OCI-LY7 (cell line): ENCODE measurements at regions not wholly inside any gene's neighbourhood (a gene's known extent, or its start where the extent isn't known, plus 50 kb on each side); places are given as distances from the start of the nearest gene placed in this dataset.

ENCODE experiments used
- EZH2phosphoT487 ChIP-seq: fragments of 200-600 bp; sonication (generic); IDR thresholded peaks from 2 replicates; pipeline ENCODE4 v1.6.1; 2018; ENCODE audit warnings: low read depth, borderline replicate concordance, mild to moderate bottlenecking, mixed run types, antibody characterized with exemption, low read length, moderate library complexity, mixed read lengths
- TF ChIP-seq, protein P1 (sequence below): fragments of 200-600 bp; sonication (generic); conservative IDR thresholded peaks from 2 replicates; pipeline ENCODE4 v1.5.1; 2014; ENCODE audit warnings: mild to moderate bottlenecking, antibody characterized with exemption, low read length, moderate library complexity, mixed read lengths

DNA sequence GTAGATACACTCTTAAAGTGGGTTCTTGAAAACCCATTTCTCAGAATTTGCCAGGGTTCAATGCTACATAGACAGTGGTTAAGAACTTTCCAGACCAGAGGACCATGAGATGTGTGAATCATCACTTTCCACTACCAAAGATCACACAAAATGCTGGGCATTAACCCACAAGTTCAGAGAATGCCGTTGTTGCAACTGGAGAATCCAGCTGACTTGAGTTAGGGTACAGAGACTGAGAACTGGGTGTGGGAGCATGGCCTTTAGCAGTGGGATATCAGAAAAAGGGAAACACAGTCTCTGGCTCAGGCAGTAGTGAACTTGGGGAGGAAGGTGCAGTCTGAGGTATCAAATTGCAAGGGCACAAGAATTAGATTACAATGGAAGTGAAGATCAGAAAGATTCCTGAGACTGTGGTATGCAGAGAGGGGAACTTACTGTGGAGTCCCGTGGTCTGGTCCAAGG is 51.5 kb upstream of the WDFY2 start:
- TF ChIP-seq EZH2phosphoT487: no peak
- TF ChIP-seq, protein P1, sequence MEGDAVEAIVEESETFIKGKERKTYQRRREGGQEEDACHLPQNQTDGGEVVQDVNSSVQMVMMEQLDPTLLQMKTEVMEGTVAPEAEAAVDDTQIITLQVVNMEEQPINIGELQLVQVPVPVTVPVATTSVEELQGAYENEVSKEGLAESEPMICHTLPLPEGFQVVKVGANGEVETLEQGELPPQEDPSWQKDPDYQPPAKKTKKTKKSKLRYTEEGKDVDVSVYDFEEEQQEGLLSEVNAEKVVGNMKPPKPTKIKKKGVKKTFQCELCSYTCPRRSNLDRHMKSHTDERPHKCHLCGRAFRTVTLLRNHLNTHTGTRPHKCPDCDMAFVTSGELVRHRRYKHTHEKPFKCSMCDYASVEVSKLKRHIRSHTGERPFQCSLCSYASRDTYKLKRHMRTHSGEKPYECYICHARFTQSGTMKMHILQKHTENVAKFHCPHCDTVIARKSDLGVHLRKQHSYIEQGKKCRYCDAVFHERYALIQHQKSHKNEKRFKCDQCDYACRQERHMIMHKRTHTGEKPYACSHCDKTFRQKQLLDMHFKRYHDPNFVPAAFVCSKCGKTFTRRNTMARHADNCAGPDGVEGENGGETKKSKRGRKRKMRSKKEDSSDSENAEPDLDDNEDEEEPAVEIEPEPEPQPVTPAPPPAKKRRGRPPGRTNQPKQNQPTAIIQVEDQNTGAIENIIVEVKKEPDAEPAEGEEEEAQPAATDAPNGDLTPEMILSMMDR: no peak
